ENCODE measurements at regions not wholly inside any gene's neighbourhood (a gene's known extent, or its start where the extent isn't known, plus 50 kb on each side); places are given as distances from the start of the nearest gene placed in this dataset.

- TF ChIP-seq CTCF (IDR thresholded peaks at IDR 0.05) = no peak
- TF ChIP-seq POLR2A (IDR thresholded peaks at IDR 0.05; ENCODE audit: low read depth) = no peak
These were observed 291.6 kb downstream of the IRS1 start for GRCh38 chr2:226508005-226508404.

All from esophagus muscularis mucosa (tissue), 3 donors.